Endothelial cell of umbilical vein (primary cell): ENCODE measurements at regions not wholly inside any gene's neighbourhood (a gene's known extent, or its start where the extent isn't known, plus 50 kb on each side); places are given as distances from the start of the nearest gene placed in this dataset.

ENCODE experiments used
- BruUV-seq: library from RNA; stranded (reverse); fragments of 400-500 nt; replicated peaks from 2 replicates; lab custom pipeline; 2021; lab: Mats Ljungman, UMichigan
- CTCF ChIA-PET: fragments of 300-600, 350-600 bp; sonication (Branson Sonifier 250); formaldehyde crosslinking; loops from one replicate; lab custom pipeline; 2021; ENCODE audit warnings: antibody characterized with exemption, inconsistent platforms; lab: Charles Lee
- POLR2A ChIA-PET: fragments of 300-600, 350-600 bp; sonication (Branson Sonifier 250); formaldehyde crosslinking; loops from one replicate; lab custom pipeline; 2021; ENCODE audit warnings: antibody characterized with exemption, inconsistent platforms; lab: Charles Lee
- DNase-seq: peaks from one replicate; pipeline ENCODE4 v3.0.0-alpha.2; 2011; ENCODE audit warnings: low read depth, low spot score
- FAIRE-seq: peaks from 2 replicates; lab custom pipeline; 2011; peaks lifted over from hg19 to GRCh38; lab: Jason Lieb, UNC
- H2AFZ ChIP-seq: 2 replicates; pipeline ENCODE4 v1.6.0; 2012; ENCODE audit warnings: low read depth, low read length, control low read depth, inconsistent platforms
- H3K27ac ChIP-seq: 2 replicates; pipeline ENCODE4 v1.5.1; 2011; ENCODE audit warnings: low read depth, mild to moderate bottlenecking, control low read depth, low read length, moderate library complexity; ENCODE audit not compliant: insufficient read depth
- H3K27me3 ChIP-seq, 2 experiments: 2 replicates each; pipeline versions ENCODE4 v1.6.0 to v1.6.1; 2011; ENCODE audit warnings: low read length in 2 of 2, mixed read lengths in 1 of 2; ENCODE audit not compliant: control insufficient read depth in 2 of 2, insufficient read depth in 2 of 2
- H3K36me3 ChIP-seq, 2 experiments: 2 replicates in 1 of 2; 3 replicates in 1 of 2; pipeline ENCODE4 v1.5.1; 2011; ENCODE audit warnings: low read length in 2 of 2, mild to moderate bottlenecking in 1 of 2, moderate library complexity in 1 of 2; ENCODE audit not compliant: control insufficient read depth in 2 of 2, insufficient read depth in 2 of 2; ENCODE audit errors: extremely low read depth in 1 of 2
- H3K4me1 ChIP-seq: 3 replicates; pipeline ENCODE4 v1.5.1; 2011; ENCODE audit warnings: mild to moderate bottlenecking, low read length; ENCODE audit not compliant: control insufficient read depth, insufficient read depth; ENCODE audit errors: extremely low read depth
- H3K4me2 ChIP-seq: 2 replicates; pipeline ENCODE4 v1.6.1; 2011; ENCODE audit warnings: low read length, control low read depth, mixed read lengths; ENCODE audit not compliant: insufficient read depth
- H3K4me3 ChIP-seq, 3 experiments: fragments of 200-600 bp in 1 of 3; sonication (generic), shearing (Covaris generic) in 1 of 3; replicated peaks in 1 of 3; 2 replicates each; pipeline ENCODE4 v1.5.1; 2011 to 2016; ENCODE audit warnings: control low read depth in 3 of 3, low read length in 3 of 3, mild to moderate bottlenecking in 2 of 3, inconsistent platforms in 1 of 3, low read depth in 1 of 3, moderate library complexity in 1 of 3; ENCODE audit not compliant: insufficient read depth in 1 of 3
- H3K79me2 ChIP-seq: 2 replicates; pipeline ENCODE4 v1.6.0; 2012; ENCODE audit warnings: low read length, inconsistent platforms; ENCODE audit not compliant: control insufficient read depth, insufficient read depth
- H3K9ac ChIP-seq: replicated peaks from 2 replicates; pipeline ENCODE3; 2011; ENCODE audit warnings: low read length, control low read depth; ENCODE audit not compliant: insufficient read depth; ENCODE audit errors: extremely low read depth
- H3K9me1 ChIP-seq: replicated peaks from 3 replicates; pipeline ENCODE4 v1.6.0; 2011; ENCODE audit warnings: mild to moderate bottlenecking, low read length; ENCODE audit not compliant: control insufficient read depth, insufficient read depth; ENCODE audit errors: extremely low read depth
- H3K9me3 ChIP-seq: replicated peaks from 2 replicates; pipeline ENCODE4 v1.5.1; 2012; ENCODE audit warnings: low read length, inconsistent platforms; ENCODE audit not compliant: control insufficient read depth, insufficient read depth
- H4K20me1 ChIP-seq: replicated peaks from 2 replicates; pipeline ENCODE3; 2011; ENCODE audit warnings: mild to moderate bottlenecking, low read length; ENCODE audit not compliant: control insufficient read depth, insufficient read depth; ENCODE audit errors: extremely low read depth
- CTCF ChIP-seq, 2 donors: IDR thresholded peaks; 1 replicate in 1 of 2; 2 replicates in 1 of 2; pipeline ENCODE4 v1.5.1; 2011; ENCODE audit warnings: low read length in 2 of 2, mild to moderate bottlenecking in 2 of 2, moderate library complexity in 2 of 2, control low read depth in 1 of 2, inconsistent platforms in 1 of 2, low read depth in 1 of 2; ENCODE audit not compliant: insufficient read depth in 1 of 2; ENCODE audit errors: extremely low read depth in 1 of 2
- EZH2 ChIP-seq: IDR thresholded peaks from 2 replicates; pipeline ENCODE4 v1.6.1; 2012; ENCODE audit warnings: borderline replicate concordance, low read depth, mild to moderate bottlenecking, moderate library complexity, low read length, inconsistent platforms; ENCODE audit not compliant: severe bottlenecking
- FOS ChIP-seq: IDR thresholded peaks from 2 replicates; pipeline ENCODE4 v1.6.1; 2011; ENCODE audit warnings: mild to moderate bottlenecking, low read length, moderate library complexity, borderline replicate concordance; ENCODE audit not compliant: insufficient read depth
- GATA2 ChIP-seq: IDR thresholded peaks from 2 replicates; pipeline ENCODE4 v1.7.0; 2011; ENCODE audit warnings: low read depth, mild to moderate bottlenecking, moderate library complexity, mixed read lengths, low read length; ENCODE audit not compliant: insufficient read length, insufficient read depth
- JUN ChIP-seq: IDR thresholded peaks from 2 replicates; pipeline ENCODE4 v1.6.1; 2011; ENCODE audit warnings: borderline replicate concordance, low read depth; ENCODE audit not compliant: insufficient read length, insufficient read depth
- MAX ChIP-seq: IDR thresholded peaks from 2 replicates; pipeline ENCODE4 v1.6.1; 2011; ENCODE audit not compliant: insufficient read depth, insufficient read length
- MYC ChIP-seq: IDR thresholded peaks from one replicate; pipeline ENCODE4 v1.6.1; 2011; ENCODE audit warnings: mild to moderate bottlenecking, low read depth, low read length
- POLR2A ChIP-seq: IDR thresholded peaks from 2 replicates; pipeline ENCODE4 v1.6.1; 2012; ENCODE audit warnings: low read depth, mild to moderate bottlenecking, control low read depth, low read length
- POLR2AphosphoS5 ChIP-seq: IDR thresholded peaks from 2 replicates; pipeline ENCODE4 v1.6.1; 2012; ENCODE audit warnings: low read depth, mild to moderate bottlenecking, control low read depth, low read length, moderate library complexity; ENCODE audit not compliant: insufficient read depth
- dilution Hi-C: fragments of 300-500 bp; cut with MboI; formaldehyde crosslinking; loops from one replicate; pipeline ENCODE4 v1.15.0; 2019; ENCODE audit warnings: low sequenced_read_pairs; ENCODE audit not compliant: extremely low pct_ligation_motif_present
- intact Hi-C: fragments of 100-400 bp; cut with micrococcal nuclease; formaldehyde crosslinking; loops from one replicate; pipeline ENCODE4 v1.10.0; 2022

- peaks cover 12% of the 10 kb centered on the region for H3K4me1 ChIP-seq
- no TSS peak for BruUV-seq
- intact Hi-C loops, result no loop called here
- H3K4me3 ChIP-seq, result no peak overlapping the region
- no peak overlapping the region for H3K27ac ChIP-seq
- no peak overlapping the region for H2AFZ ChIP-seq
- no peak overlapping the region for H3K9ac ChIP-seq
- no peaks in the 10 kb centered on the region for H3K9me3 ChIP-seq
- H3K4me2 ChIP-seq, result no peak overlapping the region
- no peaks in the 10 kb centered on the region for H3K36me3 ChIP-seq
- TF ChIP-seq GATA2, result no peak
- no peak for TF ChIP-seq POLR2AphosphoS5
- no peak for TF ChIP-seq MYC
- TF ChIP-seq EZH2, result no peak
- no peak for TF ChIP-seq CTCF (IDR thresholded peaks at IDR 0.05; ENCODE audit: extremely low read depth in 1 of 2, insufficient read depth in 1 of 2, low read depth in 1 of 2, low read length in 2 of 2)
- no peak for TF ChIP-seq MAX
- no peak for TF ChIP-seq POLR2A
- no peak for TF ChIP-seq FOS
- TF ChIP-seq JUN, result no peak
- FAIRE-seq, result no peak
- H3K79me2 ChIP-seq, result no peaks in the 10 kb centered on the region
- DNase-seq, result no peak
- H3K9me1 ChIP-seq, result no peaks in the 10 kb centered on the region
- H3K27me3 ChIP-seq, result no peaks in the 10 kb centered on the region
- dilution Hi-C loops, result no loop called here
- POLR2A ChIA-PET, result no interaction called here
- H4K20me1 ChIP-seq, result no peaks in the 10 kb centered on the region
- CTCF ChIA-PET, result interaction anchor here (1.3 kb wide), 1 partner anchor 11 kb away, joined by 4 read pairs; no protein-coding TSS in a partner anchor
These were observed 329.3 kb upstream of the CITED2 start for GRCh38 chr6:139703780-139704179.
